ENCODE measurements at regions not wholly inside any gene's neighbourhood (a gene's known extent, or its start where the extent isn't known, plus 50 kb on each side); places are given as distances from the start of the nearest gene placed in this dataset.
A peak's percentile ranks its signal among the peaks of the same experiment; 100 is the strongest.

GRCh38 chr9:17962747-17963146 is 383.9 kb downstream of the SH3GL2 start:
- H3K79me2 ChIP-seq (ENCODE audit: insufficient read depth, low read length) = no peaks in the 10 kb centered on the region
- ATAC-seq (no peak), DNase-seq (ENCODE audit: low spot score) (no peak), FAIRE-seq (no peak)
- H3K9me3 ChIP-seq (ENCODE audit: low read length) = no peaks in the 10 kb centered on the region
- H3K9ac ChIP-seq (ENCODE audit: insufficient read depth, low read depth, low read length) = no peak overlapping the region
- intact Hi-C loops (cut with micrococcal nuclease; ENCODE audit: unreplicated experiment) (no loop called here), in situ Hi-C loops (cut with HindIII; ENCODE audit: extremely low pct_ligation_motif_present, low pct_unique_long_range_greater_than_20kb) (no loop called here)
- no peak overlapping the region for H3K27ac ChIP-seq (ENCODE audit: extremely low read length, insufficient read depth, low read length)
- H3K36me3 ChIP-seq (replicated peaks in 1 of 2; ENCODE audit: control insufficient read depth in 1 of 2, insufficient read depth in 2 of 2, low read length in 2 of 2) = no peaks in the 10 kb centered on the region
- no peaks in the 10 kb centered on the region for H4K20me1 ChIP-seq (ENCODE audit: insufficient read depth, low read length)
- no TSS peak for BruUV-seq (replicated peaks)
- no peaks in the 10 kb centered on the region for H3K27me3 ChIP-seq (ENCODE audit: control insufficient read depth in 1 of 2, insufficient read depth in 2 of 2, low read length in 2 of 2)
- ChIA-PET POLR2A (no interaction called here), CTCF (ENCODE audit: low intra/inter-chr PET ratio, low total read pairs) (no interaction called here)
- no peaks in the 10 kb centered on the region for H3K4me1 ChIP-seq (ENCODE audit: insufficient read depth, low read length)
- H3K4me3 ChIP-seq (replicated peaks in 1 of 3; ENCODE audit: insufficient read depth in 1 of 3, low read depth in 2 of 3, low read length in 3 of 3) = no peak overlapping the region
- WGBS (ENCODE audit: low lambda C conversion rate) = 0% methylated on average over 3 of the region's 3 CpGs
- TF ChIP-seq ATF7 (IDR thresholded peaks at IDR 0.05) = 0 out of 2 replicates have a peak, but pooled peaks have one; percentile 6
- no peak for TF ChIP-seq ATF7 (CRISPR knock-in tag; IDR thresholded peaks at IDR 0.05)
- no peak for TF ChIP-seq NKX3-1 (CRISPR knock-in tag; IDR thresholded peaks at IDR 0.05)
- 0 out of 2 replicates have a peak, but pooled peaks have one; percentile 25 for TF ChIP-seq CREB1 (IDR thresholded peaks at IDR 0.05)
- TF ChIP-seq CREB1 (CRISPR knock-in tag; IDR thresholded peaks at IDR 0.05) = no peak
- no peak overlapping the region for H3K4me2 ChIP-seq (ENCODE audit: low read depth, low read length)
- no peak overlapping the region for H2AFZ ChIP-seq (ENCODE audit: low read length)

DNA sequence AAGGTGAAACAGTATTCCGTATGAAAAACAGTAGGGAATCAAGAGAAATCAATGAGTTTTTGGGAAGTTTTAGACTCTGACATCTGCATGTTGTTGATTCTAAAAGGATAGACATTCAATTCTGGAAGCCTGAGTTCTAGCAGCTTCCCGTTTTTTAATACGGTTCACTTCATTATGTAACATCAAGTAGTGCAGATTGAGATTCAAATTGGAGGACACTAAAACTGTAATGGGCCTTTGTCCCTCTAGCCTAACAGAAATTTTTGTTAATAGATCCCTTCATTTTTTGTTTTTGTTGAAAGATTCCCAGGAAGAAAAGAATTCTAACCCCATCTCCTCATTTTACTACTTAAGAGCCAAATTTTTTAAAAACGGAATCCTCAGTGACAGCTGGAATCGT is 384.6 kb downstream of the SH3GL2 start:
- no peaks in the 10 kb centered on the region for H3K4me1 ChIP-seq (ENCODE audit: insufficient read depth, low read length)
- ChIA-PET POLR2A (no interaction called here), CTCF (ENCODE audit: low intra/inter-chr PET ratio, low total read pairs) (no interaction called here)
- no peaks in the 10 kb centered on the region for H3K36me3 ChIP-seq (replicated peaks in 1 of 2; ENCODE audit: control insufficient read depth in 1 of 2, insufficient read depth in 2 of 2, low read length in 2 of 2)
- no peak overlapping the region for H3K4me2 ChIP-seq (ENCODE audit: low read depth, low read length)
- DNase-seq (ENCODE audit: low spot score) (no peak), FAIRE-seq (no peak), ATAC-seq (no peak)
- no peak overlapping the region for H3K27ac ChIP-seq (ENCODE audit: extremely low read length, insufficient read depth, low read length)
- H3K79me2 ChIP-seq (ENCODE audit: insufficient read depth, low read length) = no peaks in the 10 kb centered on the region
- H4K20me1 ChIP-seq (ENCODE audit: insufficient read depth, low read length) = no peaks in the 10 kb centered on the region
- intact Hi-C loops (cut with micrococcal nuclease; ENCODE audit: unreplicated experiment) (no loop called here), in situ Hi-C loops (cut with HindIII; ENCODE audit: extremely low pct_ligation_motif_present, low pct_unique_long_range_greater_than_20kb) (no loop called here)
- no peak overlapping the region for H2AFZ ChIP-seq (ENCODE audit: low read length)
- no peaks in the 10 kb centered on the region for H3K27me3 ChIP-seq (ENCODE audit: control insufficient read depth in 1 of 2, insufficient read depth in 2 of 2, low read length in 2 of 2)
- no peaks in the 10 kb centered on the region for H3K9me3 ChIP-seq (ENCODE audit: low read length)
- TF ChIP-seq SRY (CRISPR knock-in tag; IDR thresholded peaks at IDR 0.05) = no peak
- TF ChIP-seq FLYWCH1 (CRISPR knock-in tag; IDR thresholded peaks at IDR 0.05) = no peak
- no peak for TF ChIP-seq ZNF841 (CRISPR knock-in tag; IDR thresholded peaks at IDR 0.05; ENCODE audit: borderline replicate concordance)
- no peak for TF ChIP-seq AKAP8 (CRISPR knock-in tag; IDR thresholded peaks at IDR 0.05)
- TF ChIP-seq STAT5B (CRISPR knock-in tag; IDR thresholded peaks at IDR 0.05) = no peak
- no peak for TF ChIP-seq FOXA1 (IDR thresholded peaks at IDR 0.05)
- TF ChIP-seq FOXA1 (CRISPR knock-in tag; IDR thresholded peaks at IDR 0.05) = no peak
- no TSS peak for BruUV-seq (replicated peaks)
- WGBS (ENCODE audit: low lambda C conversion rate) = 3% methylated on average over 5 of the region's 5 CpGs
- H3K4me3 ChIP-seq (replicated peaks in 1 of 3; ENCODE audit: insufficient read depth in 1 of 3, low read depth in 2 of 3, low read length in 3 of 3) = no peak overlapping the region
- H3K9ac ChIP-seq (ENCODE audit: insufficient read depth, low read depth, low read length) = no peak overlapping the region

Data from HepG2 (cell line).